ENCODE measurements at regions not wholly inside any gene's neighbourhood (a gene's known extent, or its start where the extent isn't known, plus 50 kb on each side); places are given as distances from the start of the nearest gene placed in this dataset.

- DNase-seq (ENCODE audit: low read depth) = no peak
Measured at GRCh38 chr11:112751772-112752171, 209.4 kb upstream of the NCAM1 start.

GRCh38 chr11:112752563-112752962 is 208.7 kb upstream of the NCAM1 start:
- no peak for DNase-seq (ENCODE audit: low read depth)

GRCh38 chr11:112753706-112754105 is 207.5 kb upstream of the NCAM1 start:
- DNase-seq (ENCODE audit: low read depth) = no peak

GRCh38 chr11:112759418-112759817 is 201.8 kb upstream of the NCAM1 start:
- DNase-seq (ENCODE audit: low read depth) = no peak

- no peak for DNase-seq (ENCODE audit: low read depth)
Measured at GRCh38 chr11:112760396-112761059, 200.7 kb upstream of the NCAM1 start.

DNA sequence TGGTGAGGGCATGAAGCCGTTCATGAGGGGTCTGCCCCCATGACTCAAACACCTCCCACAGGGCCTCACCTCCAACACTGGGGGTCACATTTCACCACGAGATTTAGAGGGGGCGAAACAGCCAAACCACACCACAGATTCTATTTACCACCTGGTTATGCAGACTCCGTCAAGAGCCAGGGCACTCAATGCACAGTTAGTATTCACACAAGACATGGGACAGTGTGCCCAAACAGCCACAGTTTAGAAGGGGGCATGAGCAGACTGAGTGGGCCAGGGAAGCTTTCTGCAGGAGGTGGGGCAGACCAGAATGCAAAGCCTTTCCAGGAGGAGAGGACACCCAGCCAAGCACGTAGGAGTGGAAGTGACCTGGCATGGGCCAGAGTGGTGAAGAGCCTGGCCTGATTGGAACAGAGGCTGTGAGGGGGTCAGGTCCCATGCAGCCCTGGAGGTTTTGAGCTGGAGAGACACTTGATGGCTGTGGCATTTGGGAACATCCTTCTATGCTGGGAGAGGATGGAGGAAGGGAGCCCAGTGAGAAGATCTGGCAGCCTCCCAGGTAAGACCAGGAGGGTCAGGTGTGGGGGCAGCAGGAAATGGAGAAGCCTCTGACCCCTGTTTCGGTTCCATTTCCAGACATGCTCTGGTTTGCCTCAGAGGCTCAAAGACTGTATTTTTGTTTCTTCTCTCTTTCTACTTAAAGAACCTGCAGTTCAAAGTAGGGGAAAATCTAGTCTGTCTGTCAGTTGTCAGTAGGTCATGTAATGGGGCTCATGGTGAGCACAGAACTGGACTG is 199.1 kb upstream of the NCAM1 start:
- DNase-seq (ENCODE audit: low read depth) = no peak

DNA sequence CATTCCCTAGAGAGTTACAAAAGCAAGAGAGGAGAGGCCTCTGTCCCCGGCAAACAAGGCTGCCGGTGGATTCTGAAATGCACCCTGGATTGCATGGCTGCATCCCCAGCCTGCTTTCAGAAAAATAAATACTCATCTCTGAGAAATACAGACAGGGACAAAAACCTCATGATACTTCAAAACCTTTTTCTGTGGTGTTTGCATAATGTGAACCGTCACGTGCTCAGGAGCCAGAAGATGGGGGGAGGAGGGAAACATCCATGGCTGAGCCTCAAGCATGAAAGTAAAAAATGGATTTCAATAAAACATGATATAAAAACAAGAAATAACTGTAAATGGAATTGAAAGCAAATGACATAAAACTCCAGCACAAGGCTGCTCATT is 198.5 kb upstream of the NCAM1 start:
- no peak for DNase-seq (ENCODE audit: low read depth)

DNA sequence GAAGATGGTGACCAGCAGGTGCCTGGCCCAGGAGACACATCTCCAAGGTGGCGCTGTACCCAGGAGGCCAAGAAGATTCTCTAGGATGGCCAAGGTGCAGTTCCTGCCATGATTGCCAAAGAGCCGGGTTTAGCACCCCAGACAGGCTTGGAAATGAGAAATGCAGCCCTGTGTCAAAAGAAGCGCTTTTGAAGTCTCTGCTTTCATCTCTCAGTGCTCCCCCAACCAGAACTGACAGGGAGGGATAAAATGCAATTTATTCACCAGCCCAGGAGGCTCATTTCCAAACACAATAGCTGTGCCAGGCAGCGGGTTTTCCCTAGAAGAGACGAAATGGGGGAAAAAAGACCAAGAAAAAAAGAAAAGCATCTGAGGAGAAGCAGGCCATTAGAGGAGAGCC is 195.9 kb upstream of the NCAM1 start:
- no peak for DNase-seq (ENCODE audit: low read depth)

DNA sequence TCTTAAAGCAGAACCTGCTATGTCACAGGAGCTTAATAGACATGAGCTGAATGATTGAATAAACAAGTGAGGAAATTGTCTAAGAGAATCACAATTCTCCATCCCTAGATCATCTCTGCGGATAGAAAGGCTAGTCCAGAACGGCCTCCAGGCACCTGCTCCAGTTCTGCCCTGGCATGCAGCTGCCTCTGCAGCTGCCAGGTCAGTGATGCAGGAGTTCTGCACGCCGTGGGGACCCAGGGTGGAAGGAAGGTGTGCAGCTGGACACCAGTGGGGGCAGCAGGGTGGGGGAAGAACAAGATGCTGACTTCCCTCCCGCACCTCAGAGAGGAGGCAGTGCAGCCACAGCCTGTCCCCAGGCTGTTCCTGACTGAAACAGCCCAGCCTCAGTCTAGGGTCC is 192.1 kb upstream of the NCAM1 start:
- no peak for DNase-seq (ENCODE audit: low read depth)

- no peak for DNase-seq (ENCODE audit: low read depth)
Measured at GRCh38 chr11:112769584-112769983, 191.6 kb upstream of the NCAM1 start.

DNA sequence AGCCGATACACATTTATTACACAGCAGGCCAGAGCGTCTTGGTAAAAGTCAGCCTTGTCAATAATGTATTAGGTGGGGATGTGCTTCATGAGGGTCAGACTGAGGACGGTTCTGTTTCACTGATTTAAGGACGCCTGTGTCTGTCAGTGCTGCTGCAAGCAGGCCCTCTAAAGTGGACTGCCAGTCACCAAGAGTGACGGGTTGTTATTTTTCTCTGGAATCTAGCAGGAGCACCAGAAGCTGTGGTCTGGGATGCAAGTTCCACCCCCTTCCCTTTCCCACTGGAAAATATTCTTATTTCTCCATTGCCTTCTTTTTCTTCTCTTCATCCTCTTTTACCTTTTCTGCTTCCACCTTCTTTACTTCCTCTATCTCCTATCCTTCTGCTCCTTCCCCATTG is 191.2 kb upstream of the NCAM1 start:
- no peak for DNase-seq (ENCODE audit: low read depth)

- DNase-seq (ENCODE audit: low read depth) = no peak
Measured at GRCh38 chr11:112770487-112770886, 190.7 kb upstream of the NCAM1 start.

GRCh38 chr11:112771851-112772250 is 189.4 kb upstream of the NCAM1 start:
- no peak for DNase-seq (ENCODE audit: low read depth)

DNA sequence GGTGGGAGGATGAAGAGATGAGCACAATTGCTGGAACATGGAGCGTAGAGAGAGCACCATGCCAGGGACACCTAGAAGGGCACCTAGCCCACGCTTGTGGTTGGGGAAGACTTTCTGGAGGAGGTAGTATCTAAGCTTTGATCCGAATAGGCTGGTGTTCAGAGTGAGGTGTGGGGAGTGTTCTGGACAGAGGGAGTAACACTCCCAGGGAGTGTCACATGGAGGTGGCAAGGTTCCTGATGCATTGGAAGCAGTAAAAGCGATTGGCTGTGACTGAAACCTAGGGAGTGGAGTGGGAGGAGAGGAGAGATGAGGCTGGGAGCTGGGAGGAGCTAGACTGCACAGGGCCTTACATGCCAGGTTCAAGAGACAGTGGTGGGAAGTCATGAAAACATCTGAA is 188.0 kb upstream of the NCAM1 start:
- DNase-seq (ENCODE audit: low read depth) = no peak

DNA sequence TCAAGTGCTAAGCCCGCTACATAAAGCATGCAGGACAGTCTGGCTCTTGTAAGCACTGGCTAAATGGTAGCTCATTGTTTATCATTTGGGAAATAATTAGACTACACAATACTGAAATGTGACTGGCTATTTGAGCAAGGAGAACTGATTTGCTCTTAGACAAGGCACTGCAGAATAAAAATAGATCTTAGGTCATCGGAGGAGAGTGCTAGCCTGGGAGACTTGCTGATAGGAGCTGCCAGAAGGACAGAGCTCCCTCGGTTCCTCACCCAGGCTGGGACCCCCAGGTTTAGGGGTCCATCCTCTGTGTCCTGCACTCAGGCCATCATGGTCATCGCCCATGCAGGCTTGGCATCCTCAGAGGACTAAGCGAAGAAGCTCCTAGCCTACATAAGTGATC is 184.4 kb upstream of the NCAM1 start:
- no peak for DNase-seq (ENCODE audit: low read depth)

GRCh38 chr11:112777283-112777751 is 183.9 kb upstream of the NCAM1 start:
- no peak for DNase-seq (ENCODE audit: low read depth)

DNA sequence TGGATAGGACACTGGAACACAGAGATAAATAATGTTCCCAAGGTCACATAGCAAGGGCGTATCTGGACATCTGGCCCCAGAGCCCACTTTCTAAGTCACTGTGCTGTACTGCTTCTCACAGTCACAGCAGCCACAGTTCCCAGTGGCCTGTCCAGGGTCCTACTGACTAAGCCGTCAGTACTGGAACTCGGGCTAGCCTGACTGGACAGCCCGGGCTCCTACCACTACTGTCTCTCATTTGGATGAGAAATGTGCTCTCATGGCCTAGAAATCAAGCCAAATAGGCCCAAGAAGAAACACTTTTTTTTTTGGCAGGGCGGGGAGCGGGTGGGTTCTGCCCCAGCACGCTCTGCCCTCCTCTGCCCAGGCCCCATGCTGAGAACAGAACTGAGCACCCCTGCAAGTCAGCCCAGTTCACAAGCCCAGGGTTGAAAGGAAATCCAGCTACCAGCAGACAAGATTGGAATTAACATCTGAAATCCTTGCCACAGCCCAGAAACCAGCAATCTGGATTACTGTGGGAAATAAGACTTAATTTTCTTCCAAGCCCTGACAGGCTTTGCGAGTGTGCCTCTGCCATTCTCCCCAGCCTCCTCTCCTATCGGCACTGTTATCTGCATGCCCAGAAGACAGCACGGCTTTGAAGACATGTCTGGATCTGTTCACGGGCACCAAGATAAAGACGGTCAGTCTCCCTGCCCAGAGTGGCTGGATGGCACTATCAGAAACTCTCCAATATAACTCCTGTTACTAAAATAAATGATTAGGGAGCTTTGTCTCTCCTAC is 182.9 kb upstream of the NCAM1 start:
- no peak for DNase-seq (ENCODE audit: low read depth)

- DNase-seq (ENCODE audit: low read depth) = no peak
Measured at GRCh38 chr11:112778877-112779266, 182.3 kb upstream of the NCAM1 start.

DNA sequence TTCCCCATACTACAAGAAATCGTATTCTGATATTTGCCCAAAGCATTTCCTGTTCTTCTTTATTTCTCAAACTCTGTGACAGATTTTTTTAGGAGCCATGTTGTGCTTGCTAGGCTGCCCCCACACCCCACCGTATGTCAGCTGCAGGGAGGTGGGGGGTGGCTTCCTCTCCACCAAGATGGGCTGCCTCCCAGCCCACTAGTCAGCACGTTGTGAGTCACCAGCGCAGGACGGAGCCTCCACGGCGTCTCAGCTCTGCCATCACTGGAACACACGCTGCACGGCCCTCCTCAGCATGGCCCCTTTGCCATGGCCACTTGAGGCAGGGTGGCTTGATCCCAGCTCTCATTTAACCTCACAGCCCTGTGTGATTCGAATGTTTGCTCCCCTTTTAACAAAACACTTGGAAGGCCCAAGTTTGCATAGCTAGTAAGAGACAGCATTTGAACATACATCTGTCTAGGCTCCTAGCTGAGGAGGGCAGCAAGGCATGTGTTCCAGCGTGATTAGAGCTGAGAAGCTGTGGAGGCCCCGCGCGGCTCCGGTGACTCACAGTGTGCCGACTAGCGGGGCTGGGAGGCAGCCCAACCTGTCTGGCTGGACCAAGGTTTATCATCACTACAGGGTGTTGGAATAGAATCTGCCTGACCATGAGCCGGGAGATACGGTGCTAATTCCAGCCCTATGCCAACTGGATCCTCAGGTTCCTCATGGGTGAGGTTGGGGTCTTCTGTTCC is 180.7 kb upstream of the NCAM1 start:
- DNase-seq (ENCODE audit: low read depth) = no peak

DNA sequence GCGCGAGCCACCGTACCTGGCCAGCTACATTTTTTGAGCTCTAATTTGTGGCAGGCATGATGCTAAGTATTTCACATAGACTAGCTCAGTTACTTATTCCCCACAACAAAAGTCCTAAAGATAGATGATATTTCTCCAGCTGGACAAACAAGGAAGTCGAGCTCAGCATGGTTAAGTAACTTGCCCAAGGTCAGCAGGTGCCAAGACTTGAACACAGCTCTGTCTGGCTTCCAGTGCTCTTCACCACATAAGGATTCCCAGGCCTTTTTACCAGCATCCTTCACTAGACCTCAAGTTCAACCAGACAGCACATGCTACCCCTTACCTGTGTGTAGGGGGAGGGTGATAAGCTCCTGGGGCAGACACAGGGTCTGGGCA is 177.3 kb upstream of the NCAM1 start:
- DNase-seq (ENCODE audit: low read depth) = no peak

DNA sequence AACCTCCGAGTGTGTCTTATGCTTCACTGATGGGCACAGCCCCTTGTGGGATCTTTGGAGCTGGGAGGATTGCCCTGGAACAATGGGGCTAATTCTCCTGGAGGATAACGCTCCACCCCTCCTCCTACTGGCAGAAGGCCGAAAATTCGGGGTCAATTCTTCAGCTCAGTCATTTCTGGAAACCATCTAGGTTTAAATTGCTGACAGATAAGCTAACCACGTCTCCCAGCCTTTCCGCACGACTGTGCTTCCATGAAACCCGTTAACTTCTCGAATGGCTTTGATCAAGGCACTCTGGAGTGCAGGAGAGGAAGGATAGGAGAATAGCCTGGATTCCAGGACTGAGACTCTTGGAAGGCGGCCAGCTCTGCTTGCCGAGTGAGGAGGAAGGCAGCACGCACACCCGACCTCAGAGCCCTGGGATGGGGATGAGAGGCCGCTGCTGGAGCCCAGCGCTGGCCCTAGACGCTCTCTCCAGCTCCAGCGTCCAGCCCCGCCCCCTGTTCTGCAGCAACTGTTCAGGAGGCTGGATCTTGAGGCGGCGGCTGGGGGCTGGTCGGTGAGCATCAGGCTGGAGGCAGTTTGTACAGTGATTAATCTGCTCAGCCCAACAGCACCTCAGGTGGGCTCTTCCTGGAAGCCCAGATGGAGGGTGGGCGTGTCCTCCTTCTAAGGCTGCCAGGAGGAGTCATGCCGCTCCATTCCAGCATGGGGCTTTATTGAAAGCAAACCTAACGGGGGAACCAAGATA is 176.7 kb upstream of the NCAM1 start:
- DNase-seq (ENCODE audit: low read depth) = no peak

- no peak for DNase-seq (ENCODE audit: low read depth)
Measured at GRCh38 chr11:112785149-112785548, 176.1 kb upstream of the NCAM1 start.

All from stimulated activated CD4-positive, alpha-beta T cell treated with anti-CD3 and anti-CD28 coated beads, Interleukin-2, amount 100 ng/mL, for 4 hours (primary cell).